Activated CD8-positive, alpha-beta memory T cell treated with anti-CD3 and anti-CD28 coated beads, Interleukin-2, amount 50 U/mL, for 24 hours (primary cell): ENCODE measurements at regions not wholly inside any gene's neighbourhood (a gene's known extent, or its start where the extent isn't known, plus 50 kb on each side); places are given as distances from the start of the nearest gene placed in this dataset.

Experiments
- DNase-seq: peaks from one replicate; pipeline ENCODE4 v3.0.0-alpha.2; 2020; ENCODE audit errors: extremely low read depth

- no peak for DNase-seq
These were observed 73.1 kb downstream of the IRF8 start for GRCh38 chr16:85971902-85972638.

- DNase-seq: no peak
These were observed 75.7 kb downstream of the IRF8 start for GRCh38 chr16:85974428-85975375.

GRCh38 chr16:85975451-85975981 lies 76.6 kb downstream of the IRF8 start:
- no peak for DNase-seq

GRCh38 chr16:85978291-85978775 lies 79.4 kb downstream of the IRF8 start:
- DNase-seq: no peak

GRCh38 chr16:85978976-85979375 lies 80.0 kb downstream of the IRF8 start:
- no peak for DNase-seq

GRCh38 chr16:85979605-85980004 lies 80.6 kb downstream of the IRF8 start:
- no peak for DNase-seq

GRCh38 chr16:85980686-85981085 lies 81.7 kb downstream of the IRF8 start:
- DNase-seq: no peak

GRCh38 chr16:85981826-85982562 lies 83.0 kb downstream of the IRF8 start:
- no peak for DNase-seq

- DNase-seq: no peak
These were observed 83.6 kb downstream of the IRF8 start for GRCh38 chr16:85982563-85982939.

GRCh38 chr16:85983064-85983463 lies 84.1 kb downstream of the IRF8 start:
- no peak for DNase-seq

GRCh38 chr16:85983606-85984230 lies 84.8 kb downstream of the IRF8 start:
- DNase-seq: no peak

GRCh38 chr16:85984231-85984880 lies 85.4 kb downstream of the IRF8 start:
- DNase-seq: no peak

GRCh38 chr16:85984947-85985451 lies 86.0 kb downstream of the IRF8 start:
- no peak for DNase-seq

- DNase-seq: no peak
These were observed 88.2 kb downstream of the IRF8 start for GRCh38 chr16:85986931-85987749.

- no peak for DNase-seq
These were observed 88.8 kb downstream of the IRF8 start for GRCh38 chr16:85987750-85988078.

GRCh38 chr16:85988306-85988705 lies 89.3 kb downstream of the IRF8 start:
- DNase-seq: no peak

GRCh38 chr16:85988723-85989313 lies 89.9 kb downstream of the IRF8 start:
- DNase-seq: no peak

GRCh38 chr16:85989376-85989775 lies 90.4 kb downstream of the IRF8 start:
- no peak for DNase-seq

- DNase-seq: no peak
These were observed 91.1 kb downstream of the IRF8 start for GRCh38 chr16:85989863-85990643.
